B cell (primary cell): ENCODE measurements at regions not wholly inside any gene's neighbourhood (a gene's known extent, or its start where the extent isn't known, plus 50 kb on each side); places are given as distances from the start of the nearest gene placed in this dataset.

ENCODE experiments used
- ATAC-seq: fragments of 200-7000 bp; cut with Tn5 transposase; one replicate; pipeline ENCODE4 v1.10.0; 2021; ENCODE audit warnings: low read depth, mild to moderate bottlenecking, moderate number of reproducible peaks, moderate library complexity
- CTCF ChIA-PET: fragments of 350-600 bp; sonication (Branson Sonifier 250); formaldehyde crosslinking; loops from one replicate; lab custom pipeline; 2021; ENCODE audit warnings: antibody characterized with exemption, inconsistent platforms; lab: Charles Lee
- POLR2A ChIA-PET: fragments of 350-600 bp; sonication (Branson Sonifier 250); formaldehyde crosslinking; loops from one replicate; lab custom pipeline; 2021; ENCODE audit warnings: antibody characterized with exemption; lab: Charles Lee
- DNase-seq: peaks from one replicate; pipeline ENCODE4 v3.0.0; 2013
- H2AFZ ChIP-seq: 2 replicates; pipeline ENCODE4 v1.6.1; 2012; ENCODE audit warnings: mild to moderate bottlenecking, low read depth, low read length; ENCODE audit not compliant: insufficient read depth, poor library complexity, severe bottlenecking
- H3K27ac ChIP-seq, 2 donors: 1 replicate in 1 of 2; 2 replicates in 1 of 2; pipeline ENCODE4 v1.5.1; 2012 to 2013; ENCODE audit warnings: low read length in 2 of 2, mild to moderate bottlenecking in 2 of 2, moderate library complexity in 1 of 2
- H3K27me3 ChIP-seq, 4 experiments: fragments of 200-600 bp in 1 of 4; sonication (generic) in 1 of 4; replicated peaks in 1 of 4; 1 replicate in 2 of 4; 2 replicates in 2 of 4; pipeline versions ENCODE4 v1.6.1 to v1.7.0; 2013 to 2016; ENCODE audit warnings: low read length in 3 of 4, mild to moderate bottlenecking in 2 of 4, mixed read lengths in 1 of 4, moderate library complexity in 1 of 4; ENCODE audit not compliant: insufficient read depth in 4 of 4, control insufficient read depth in 3 of 4; ENCODE audit errors: control extremely low read depth in 1 of 4
- H3K36me3 ChIP-seq, 2 experiments: replicated peaks in 1 of 2; 1 replicate in 1 of 2; 2 replicates in 1 of 2; pipeline versions ENCODE4 v1.6.1 to v1.7.1; 2013; ENCODE audit warnings: low read length in 1 of 2; ENCODE audit not compliant: insufficient read depth in 2 of 2, control insufficient read depth in 1 of 2; ENCODE audit errors: control extremely low read depth in 1 of 2, extremely low read depth in 1 of 2
- H3K4me1 ChIP-seq, 2 donors: fragments of 200-600 bp in 1 of 2; sonication (generic) in 1 of 2; 1 replicate in 1 of 2; 2 replicates in 1 of 2; pipeline versions ENCODE4 v1.5.1 to v1.6.1; 2013 to 2017; ENCODE audit warnings: low read length in 2 of 2; ENCODE audit not compliant: control insufficient read depth in 2 of 2, insufficient read depth in 2 of 2
- H3K4me2 ChIP-seq: replicated peaks from 2 replicates; pipeline ENCODE3; 2012; ENCODE audit warnings: mild to moderate bottlenecking, low read depth, low read length; ENCODE audit not compliant: poor library complexity, severe bottlenecking
- H3K4me3 ChIP-seq, 5 experiments: fragments of 200-600 bp in 1 of 5; sonication (generic) in 1 of 5; 1 replicate in 3 of 5; 2 replicates in 2 of 5; pipeline versions ENCODE4 v1.5.1 to v1.7.0; 2011 to 2016; ENCODE audit warnings: low read length in 4 of 5, mild to moderate bottlenecking in 4 of 5, low read depth in 2 of 5, control low read depth in 1 of 5, moderate library complexity in 1 of 5; ENCODE audit not compliant: insufficient read depth in 1 of 5; ENCODE audit errors: control extremely low read depth in 1 of 5, extremely low read depth in 1 of 5
- H3K79me2 ChIP-seq: fragments of 200-600 bp; sonication (generic); one replicate; pipeline ENCODE4 v1.6.0; 2016; ENCODE audit warnings: low read length; ENCODE audit not compliant: control insufficient read depth, insufficient read depth
- H3K9ac ChIP-seq: fragments of 200-600 bp; sonication (generic); 2 replicates; pipeline ENCODE4 v1.6.1; 2017; ENCODE audit warnings: mild to moderate bottlenecking, low read length, moderate library complexity
- H3K9me3 ChIP-seq, 3 donors: one replicate each; pipeline versions ENCODE4 v1.6.1 to v1.7.1; 2013; ENCODE audit warnings: low read length in 2 of 3; ENCODE audit not compliant: control insufficient read depth in 2 of 3, insufficient read depth in 1 of 3; ENCODE audit errors: control extremely low read depth in 1 of 3
- H4K20me1 ChIP-seq: 2 replicates; pipeline ENCODE4 v1.6.0; 2012; ENCODE audit warnings: mild to moderate bottlenecking, low read length; ENCODE audit not compliant: insufficient read depth, control insufficient read depth, poor library complexity, severe bottlenecking
- H3K27ac Mint-ChIP-seq: one replicate; pipeline ENCODE4 v1.8.0; 2021; ENCODE audit warnings: mixed read lengths
- H3K27me3 Mint-ChIP-seq: one replicate; pipeline ENCODE4 v1.8.0; 2021; ENCODE audit warnings: mixed read lengths
- H3K4me1 Mint-ChIP-seq: one replicate; pipeline ENCODE4 v1.8.0; 2021; ENCODE audit warnings: mixed read lengths
- H3K4me3 Mint-ChIP-seq: one replicate; pipeline ENCODE4 v1.8.0; 2021; ENCODE audit warnings: mixed read lengths
- H3K9me3 Mint-ChIP-seq: one replicate; pipeline ENCODE4 v1.8.0; 2022; ENCODE audit warnings: mixed read lengths; ENCODE audit not compliant: insufficient read depth
- CTCF ChIP-seq: fragments of 200-600 bp; IDR thresholded peaks from one replicate; pipeline ENCODE4 v1.8.0; 2022; ENCODE audit warnings: antibody characterized with exemption, mild to moderate bottlenecking
- EZH2 ChIP-seq: IDR thresholded peaks from 2 replicates; pipeline ENCODE4 v1.6.1; 2012; ENCODE audit warnings: borderline replicate concordance, low read depth, mild to moderate bottlenecking, moderate library complexity, low read length; ENCODE audit not compliant: insufficient read depth, poor library complexity, severe bottlenecking
- WGBS: methylation state at CpG from one replicate; pipeline ENCODE4 v1.1.5; 2013; ENCODE audit warnings: missing lambda C conversion rate; ENCODE audit not compliant: insufficient coverage; 5-methylcytosine and 5-hydroxymethylcytosine counted together
- intact Hi-C: fragments of 100-400 bp; cut with micrococcal nuclease; formaldehyde crosslinking; loops from one replicate; pipeline ENCODE4 v1.10.0; 2022

GRCh38 chr1:53402891-53403655 lies 56.1 kb upstream of the DMRTB1 start:
- Histone ChIP-seq H3K36me3 (no peaks in the 10 kb centered on the region), H3K79me2 (no peaks in the 10 kb centered on the region), H4K20me1 (no peaks in the 10 kb centered on the region), H3K4me1 (no peaks in the 10 kb centered on the region), H3K9me3 (no peaks in the 10 kb centered on the region), H3K27me3 (peaks cover 0 to 14% (median 0%) of the 10 kb centered on the region in 4 experiments), H3K27ac (no peak overlapping the region), H2AFZ (no peak overlapping the region), H3K4me2 (no peak overlapping the region), H3K9ac (no peak overlapping the region), H3K4me3 (no peak overlapping the region)
- ATAC-seq (no peak), DNase-seq (no peak)
- TF ChIP-seq CTCF (no peak), EZH2 (no peak)
- Mint-ChIP-seq H3K4me1 (no peaks in the 10 kb centered on the region), H3K9me3 (no peaks in the 10 kb centered on the region), H3K4me3 (no peak overlapping the region), H3K27ac (no peak overlapping the region), H3K27me3 (peaks cover 33% of the 10 kb centered on the region)
- WGBS = 96% methylated on average over 8 of the region's 10 CpGs
- ChIA-PET CTCF (interaction anchor here (0.8 to 2.6 kb wide), 2 partner anchors 10 to 124 kb away, joined by 3 to 15 read pairs; no protein-coding TSS in a partner anchor), POLR2A (no interaction called here)
- intact Hi-C loops = no loop called here

GRCh38 chr1:53405737-53406136 lies 53.5 kb upstream of the DMRTB1 start:
- Histone ChIP-seq H3K4me3 (no peak overlapping the region), H2AFZ (no peak overlapping the region), H3K4me2 (no peak overlapping the region), H3K79me2 (no peaks in the 10 kb centered on the region), H3K9me3 (no peaks in the 10 kb centered on the region), H3K27me3 (peaks cover 0 to 28% (median 0%) of the 10 kb centered on the region in 4 experiments), H3K36me3 (no peaks in the 10 kb centered on the region), H3K9ac (no peak overlapping the region), H4K20me1 (no peaks in the 10 kb centered on the region), H3K4me1 (no peaks in the 10 kb centered on the region), H3K27ac (no peak overlapping the region)
- TF ChIP-seq CTCF = no peak
- TF ChIP-seq EZH2 = no peak
- ATAC-seq (no peak), DNase-seq (no peak)
- no peak overlapping the region for H3K4me3 Mint-ChIP-seq
- H3K4me1 Mint-ChIP-seq = peaks cover 3% of the 10 kb centered on the region
- POLR2A ChIA-PET = no interaction called here
- no peaks in the 10 kb centered on the region for H3K9me3 Mint-ChIP-seq
- 94% methylated on average over 6 of the region's 7 CpGs for WGBS
- CTCF ChIA-PET = no interaction called here
- intact Hi-C loops = no loop called here
- peaks cover 38% of the 10 kb centered on the region for H3K27me3 Mint-ChIP-seq
- no peak overlapping the region for H3K27ac Mint-ChIP-seq
